SHP77 (cell line): ENCODE measurements at regions not wholly inside any gene's neighbourhood (a gene's known extent, or its start where the extent isn't known, plus 50 kb on each side); places are given as distances from the start of the nearest gene placed in this dataset.
A peak's percentile ranks its signal among the peaks of the same experiment; 100 is the strongest.
"Not testable (repeated sequence)": the region's sequence is repeated elsewhere in the genome, so short reads cannot be mapped to it uniquely, and the experiment has no call there.

Experiments
- DNase-seq, 2 experiments: peaks; one replicate each; lab custom pipeline; 2025; lab: John Stamatoyannopoulos, UW

- DNase-seq: not testable (repeated sequence)
These were observed 538.1 kb downstream of the GOLGA6L6 start for GRCh38 chr15:20003471-20003870.

DNA sequence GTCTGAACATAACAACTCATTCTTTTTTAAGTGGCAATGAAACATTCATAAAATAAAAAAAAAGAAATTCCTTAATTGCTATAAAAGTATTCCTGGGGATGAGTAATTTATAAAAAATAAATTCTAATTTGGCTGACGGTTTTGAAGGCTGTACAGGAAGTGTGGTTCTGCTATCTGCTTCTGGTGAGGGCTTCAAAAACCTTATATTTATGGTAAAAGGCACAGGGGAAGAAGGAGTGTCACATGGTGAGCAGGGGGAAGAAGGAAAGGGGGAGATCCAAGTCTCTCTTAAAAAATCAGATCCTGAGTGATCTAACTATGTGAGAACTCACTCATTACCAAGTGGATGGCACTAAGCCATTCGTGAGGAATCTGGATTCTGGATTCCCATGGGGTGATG is 539.0 kb downstream of the GOLGA6L6 start:
- DNase-seq: not testable (repeated sequence)

DNA sequence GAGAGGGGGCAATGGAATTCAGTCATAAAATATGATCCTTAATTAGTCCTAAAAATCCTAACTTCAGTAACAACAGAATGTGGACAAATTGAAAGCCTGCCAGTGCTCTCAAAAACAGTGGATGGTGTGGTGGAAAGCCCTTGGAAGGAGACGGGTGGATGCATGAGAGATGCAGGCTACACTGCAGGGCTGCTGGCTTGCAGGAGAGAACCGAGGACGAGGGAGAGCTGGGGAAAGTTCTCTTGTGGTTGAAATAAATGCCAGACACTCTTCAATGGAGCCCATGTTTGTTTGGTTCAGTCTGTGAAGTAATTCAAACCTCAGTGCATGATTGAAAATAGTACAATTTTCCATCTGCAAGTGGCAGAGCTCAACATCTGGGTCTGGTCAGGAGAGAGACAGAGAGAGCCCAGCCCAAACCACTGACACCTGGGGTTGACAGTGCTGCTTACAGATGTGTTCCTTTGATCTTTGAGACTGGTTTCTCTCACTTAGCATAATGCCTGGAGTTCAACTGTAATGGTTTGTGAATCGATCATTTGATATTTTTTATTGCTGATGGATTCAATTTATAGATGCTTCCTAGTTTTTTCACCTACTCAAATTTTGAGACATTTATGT is 544.9 kb downstream of the GOLGA6L6 start:
- not testable (repeated sequence) for DNase-seq

DNA sequence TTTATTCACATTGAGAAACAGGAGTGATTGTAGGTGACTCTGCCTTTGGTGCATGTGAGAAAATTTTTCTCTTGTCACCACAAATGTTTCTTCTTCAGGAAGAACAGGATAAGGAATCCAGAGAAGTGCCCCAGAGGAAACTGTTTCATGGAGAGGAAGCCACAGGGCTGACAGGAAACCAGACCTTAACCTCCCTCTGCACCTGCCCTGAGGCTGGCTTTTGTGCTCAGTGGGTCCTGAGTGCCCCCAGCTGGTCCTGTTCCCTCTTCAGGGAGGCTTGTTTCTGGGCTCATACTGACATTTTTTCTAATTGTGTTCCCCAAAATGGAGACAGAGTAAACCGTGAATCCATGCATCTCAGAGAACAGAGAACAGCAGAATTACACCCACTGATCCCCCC is 546.3 kb downstream of the GOLGA6L6 start:
- not testable (repeated sequence) for DNase-seq

DNA sequence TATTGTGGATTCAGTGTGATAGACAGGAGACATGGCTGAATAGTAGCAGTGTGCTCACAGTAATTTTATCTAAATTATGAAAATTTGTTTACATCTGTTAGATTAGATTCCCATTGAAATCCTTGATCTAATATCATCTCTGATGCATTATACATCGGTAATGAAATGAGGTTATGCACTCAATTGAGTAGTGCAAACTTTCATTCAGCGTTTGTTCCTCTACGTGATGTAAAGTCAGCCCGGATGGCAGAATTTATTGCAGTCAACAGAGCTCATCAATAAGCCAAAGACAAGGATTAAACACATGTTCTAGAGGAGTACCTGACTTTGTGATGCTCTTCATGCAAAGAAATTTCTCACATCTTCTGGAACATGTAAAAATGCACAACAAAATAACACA is 549.2 kb downstream of the GOLGA6L6 start:
- DNase-seq: no peak

- no peak for DNase-seq
These were observed 553.4 kb downstream of the GOLGA6L6 start for GRCh38 chr15:19988094-19988660.

DNA sequence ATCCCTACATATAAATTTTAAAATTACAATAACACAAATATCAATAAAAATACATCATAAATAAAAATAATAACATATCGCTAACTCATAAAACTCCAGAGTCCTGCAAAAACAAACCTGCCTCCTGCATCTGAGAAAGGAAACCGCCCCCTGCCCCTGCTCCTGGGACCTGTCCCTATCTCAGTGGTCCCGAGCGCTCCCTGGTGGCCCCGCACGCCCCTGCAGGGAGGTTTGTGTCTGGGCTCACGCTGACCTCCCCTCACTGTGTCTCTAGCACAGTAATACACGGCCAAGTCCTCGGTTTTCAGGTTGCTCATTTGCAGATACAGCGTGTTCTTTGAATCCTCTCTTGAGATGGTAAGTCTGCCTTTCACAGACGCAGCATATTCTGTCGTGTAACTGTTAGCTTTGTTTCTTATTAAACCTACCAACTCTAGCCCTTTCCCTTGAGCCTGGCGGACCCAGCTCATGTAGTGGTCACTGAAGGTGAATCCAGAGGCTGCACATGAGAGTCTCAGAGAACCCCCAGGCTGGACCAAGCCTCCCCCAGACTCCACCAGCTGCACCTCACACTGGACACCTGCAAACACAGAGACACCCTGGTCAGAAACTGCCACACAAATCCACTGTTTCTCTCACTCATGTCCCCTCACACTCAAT is 554.1 kb downstream of the GOLGA6L6 start:
- DNase-seq: peak in 1 of 2 experiments; percentile 13

DNA sequence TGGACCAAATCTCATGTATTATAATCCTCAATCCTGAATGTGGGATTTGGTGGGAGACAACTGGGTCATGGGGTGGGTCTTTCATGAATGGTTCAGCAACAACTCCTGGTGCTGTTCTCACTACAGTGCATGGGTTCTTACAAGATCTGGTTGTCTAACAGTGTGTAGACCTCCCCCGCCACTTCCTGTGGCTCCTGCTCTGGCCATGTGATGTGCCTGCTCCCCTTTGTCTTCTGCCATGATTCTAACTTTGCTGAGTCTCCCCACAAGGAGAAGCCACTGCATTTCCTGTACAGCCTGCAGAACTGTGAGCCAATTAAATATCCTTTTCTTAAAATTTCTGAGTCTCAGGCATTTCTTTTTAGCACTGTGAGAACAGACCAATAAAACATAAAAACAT is 557.5 kb downstream of the GOLGA6L6 start:
- no peak for DNase-seq

GRCh38 chr15:19974998-19975397 is 566.6 kb downstream of the GOLGA6L6 start:
- no peak for DNase-seq

GRCh38 chr15:19973718-19974117 is 567.9 kb downstream of the GOLGA6L6 start:
- peak in 1 of 2 experiments; percentile 0 for DNase-seq

GRCh38 chr15:19972582-19972981 is 569.0 kb downstream of the GOLGA6L6 start:
- DNase-seq: not testable (repeated sequence)

DNA sequence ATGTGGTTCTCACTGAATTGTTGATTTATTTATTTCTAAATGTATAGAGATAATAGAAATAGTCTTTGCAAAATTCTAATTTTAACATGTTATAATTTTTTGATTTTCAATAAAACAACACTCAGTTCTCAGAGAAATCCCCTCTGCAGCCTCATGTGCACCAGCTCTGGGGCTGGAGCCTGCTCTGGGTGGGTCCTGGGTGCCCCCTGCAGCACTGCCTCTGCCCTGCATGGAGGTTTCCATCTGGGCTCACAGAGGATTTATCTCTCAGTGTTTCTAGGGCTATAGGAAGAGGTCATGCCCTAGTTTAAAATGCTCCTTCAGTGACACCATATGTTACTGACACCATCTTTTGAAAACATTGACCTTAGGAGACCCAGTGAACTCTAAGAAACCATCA is 576.0 kb downstream of the GOLGA6L6 start:
- DNase-seq: not testable (repeated sequence)

GRCh38 chr15:19964480-19964879 is 577.1 kb downstream of the GOLGA6L6 start:
- DNase-seq: not testable (repeated sequence)

DNA sequence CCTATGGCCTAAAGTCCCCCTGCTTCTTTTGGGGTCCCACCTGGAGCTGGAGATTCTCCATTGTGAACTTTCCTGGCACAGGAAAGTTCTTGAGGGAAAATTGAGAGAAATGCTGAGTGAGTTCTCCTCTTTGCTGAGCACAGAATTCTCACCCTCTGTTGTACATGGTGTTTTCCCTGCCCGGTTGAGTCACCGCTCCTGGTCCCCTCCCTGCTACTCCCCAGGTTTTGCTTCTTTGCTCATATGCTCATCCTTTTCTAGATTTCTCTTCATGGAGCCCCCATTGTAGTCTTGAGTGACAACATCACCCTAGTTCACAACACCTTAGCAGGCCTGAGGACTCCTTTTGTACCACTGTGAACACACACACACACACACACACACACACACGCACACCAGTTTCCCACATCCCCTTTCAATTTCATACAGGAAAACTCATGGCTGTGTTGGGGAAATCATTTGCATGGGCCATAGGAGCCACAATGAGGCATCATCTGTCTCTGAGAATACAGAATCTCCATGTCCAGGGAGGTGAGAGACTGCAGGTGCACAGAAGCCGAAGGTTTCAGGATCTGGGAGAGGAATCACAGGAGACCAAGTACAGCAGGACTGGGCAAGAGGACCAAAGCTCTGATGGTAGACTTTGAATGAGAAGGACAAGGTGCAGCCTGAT is 585.3 kb downstream of the GOLGA6L6 start:
- DNase-seq: no peak

DNA sequence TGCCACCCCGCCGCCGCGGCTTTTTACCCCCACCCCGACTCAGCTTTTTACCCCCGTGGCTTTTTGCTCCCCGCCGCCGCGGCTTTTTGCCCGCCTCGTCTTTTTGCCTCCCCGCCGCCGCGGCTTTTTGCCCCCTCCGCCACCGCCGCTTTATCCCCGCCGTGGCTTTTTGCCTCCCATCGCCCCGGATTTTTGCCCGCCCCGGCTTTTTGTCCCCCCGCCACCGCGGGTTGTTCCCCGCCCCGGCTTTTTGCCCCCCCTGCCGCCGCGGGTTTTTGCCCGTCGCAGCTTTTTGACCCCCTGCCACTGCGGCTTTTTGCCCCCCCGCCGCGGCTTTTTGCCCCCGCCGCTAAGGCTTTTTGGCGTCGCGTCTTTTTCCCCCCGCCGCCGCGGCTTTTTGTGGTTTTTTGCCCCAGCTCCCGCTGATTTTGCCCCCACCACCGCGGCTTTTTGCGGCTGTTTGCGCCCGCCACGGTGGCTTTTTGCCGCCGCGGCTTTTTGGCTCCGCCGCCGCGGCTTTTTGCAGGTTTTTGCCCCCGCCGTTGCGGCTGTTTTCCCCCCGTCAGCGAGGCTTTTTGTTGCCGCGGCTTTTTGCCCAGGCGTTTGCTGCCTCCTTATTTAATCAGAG is 597.2 kb downstream of the GOLGA6L6 start:
- no peak for DNase-seq

GRCh38 chr15:19943515-19943914 is 598.1 kb downstream of the GOLGA6L6 start:
- no peak for DNase-seq

DNA sequence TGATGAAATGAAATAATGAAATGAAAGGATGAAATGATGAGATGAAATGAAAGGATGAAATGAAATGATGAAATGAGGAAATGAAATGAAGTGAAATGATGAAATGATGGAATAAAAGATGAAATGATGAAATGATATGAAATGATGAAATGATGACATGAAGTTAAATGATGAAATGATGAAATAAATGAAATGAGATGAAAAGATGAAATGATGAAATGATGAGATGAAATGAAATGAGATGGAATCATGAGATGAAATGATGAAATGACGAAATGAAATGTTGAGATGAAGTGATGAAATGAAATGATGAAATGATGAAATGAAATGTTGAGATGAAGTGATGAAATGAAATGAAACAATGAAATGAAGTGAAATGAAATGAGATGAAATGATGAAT is 638.3 kb downstream of the GOLGA6L6 start:
- not testable (repeated sequence) for DNase-seq

- DNase-seq: not testable (repeated sequence)
These were observed 639.2 kb downstream of the GOLGA6L6 start for GRCh38 chr15:19902388-19902787.

DNA sequence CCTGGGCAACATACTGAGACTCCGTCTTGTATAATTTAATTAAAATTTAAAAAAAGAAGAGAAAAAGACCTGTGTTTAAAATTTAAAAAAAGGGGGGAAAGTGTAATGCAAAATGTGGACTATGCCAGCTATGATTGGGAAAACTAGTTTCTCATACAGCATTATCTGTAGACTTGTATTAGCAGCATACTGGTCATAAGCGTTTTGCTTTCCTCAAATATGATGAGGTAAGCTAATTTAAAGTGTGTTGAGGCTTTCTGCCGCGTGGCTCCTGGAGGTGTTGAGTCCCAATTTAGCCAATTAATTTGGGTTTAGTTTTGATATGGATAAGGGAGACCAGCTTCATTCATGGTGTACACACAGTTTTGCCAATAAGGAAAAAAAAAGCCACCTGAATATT is 640.2 kb downstream of the GOLGA6L6 start:
- DNase-seq: not testable (repeated sequence)

DNA sequence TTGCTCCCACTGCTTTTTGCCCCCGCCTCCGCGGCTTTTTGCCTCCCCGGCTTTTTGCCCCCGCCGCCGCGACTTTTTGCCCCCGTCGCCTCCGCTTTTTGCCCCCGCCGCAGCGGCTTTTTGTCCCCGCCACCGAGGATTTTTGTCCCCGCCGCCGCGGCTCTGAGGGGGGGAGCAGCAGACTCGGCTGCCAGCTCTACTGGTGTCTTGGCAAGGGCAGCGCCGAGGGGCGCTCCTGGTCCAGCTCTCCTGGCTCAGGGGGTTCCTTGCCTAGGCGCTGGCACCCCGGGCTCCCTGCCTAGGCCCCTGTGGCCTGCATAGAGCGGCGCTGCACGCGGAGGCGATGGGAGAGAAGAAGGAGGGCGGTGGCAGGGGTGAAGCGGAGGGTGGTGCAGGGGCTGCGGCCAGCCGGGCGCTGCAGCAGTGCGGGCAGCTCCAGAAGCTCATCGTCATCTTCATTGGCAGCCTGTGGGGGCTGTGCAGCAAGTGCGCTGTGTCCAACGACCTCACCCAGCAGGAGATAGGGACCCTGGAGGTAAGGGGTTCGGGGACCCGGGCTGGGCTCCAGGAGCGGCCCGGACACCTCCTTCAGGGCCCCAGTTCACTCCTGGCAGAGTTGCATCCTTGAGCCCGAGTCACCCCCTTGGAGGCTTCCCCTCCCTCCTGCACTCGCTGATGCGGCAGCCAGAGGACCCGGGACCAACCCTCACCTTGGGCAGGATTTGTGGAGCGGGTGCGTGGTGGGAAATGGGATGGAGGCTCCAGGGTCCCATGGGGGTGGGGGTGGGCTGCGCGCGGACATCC is 642.4 kb downstream of the GOLGA6L6 start:
- no peak for DNase-seq

GRCh38 chr15:19888811-19889210 is 652.8 kb downstream of the GOLGA6L6 start:
- DNase-seq: not testable (repeated sequence)
